PC-3 (cell line): ENCODE measurements at regions not wholly inside any gene's neighbourhood (a gene's known extent, or its start where the extent isn't known, plus 50 kb on each side); places are given as distances from the start of the nearest gene placed in this dataset.
A peak's percentile ranks its signal among the peaks of the same experiment; 100 is the strongest.

ENCODE experiments used
- ATAC-seq: fragments of 200-7000 bp; cut with Tn5 transposase; 2 replicates; pipeline ENCODE4 v1.9.1; 2020; ENCODE audit warnings: mild to moderate bottlenecking, moderate library complexity
- BruUV-seq: library from RNA; stranded (reverse); fragments of 400-500 nt; replicated peaks from 2 replicates; lab custom pipeline; 2021; lab: Mats Ljungman, UMichigan
- CTCF ChIA-PET: fragments of 300-600 bp; sonication (Branson Sonifier 250); formaldehyde crosslinking; loops from one replicate; lab custom pipeline; 2022; ENCODE audit warnings: antibody characterized with exemption; lab: Charles Lee
- POLR2A ChIA-PET: fragments of 300-600 bp; sonication (Branson Sonifier 250); formaldehyde crosslinking; loops from one replicate; lab custom pipeline; 2022; ENCODE audit warnings: antibody characterized with exemption; ENCODE audit not compliant: unreplicated experiment; lab: Charles Lee
- DNase-seq: peaks from one replicate; pipeline ENCODE4 v3.0.0-alpha.2; 2015
- H2AFZ ChIP-seq: fragments of 300-600 bp; sonication (generic); 2 replicates; pipeline ENCODE4 v1.6.0; 2016; ENCODE audit warnings: antibody characterized with exemption, low read length
- H3F3A ChIP-seq: fragments of 300-600 bp; sonication (generic); one replicate; pipeline ENCODE4 v1.6.0; 2017; ENCODE audit warnings: antibody characterized with exemption, low read length, control low read depth, mild to moderate bottlenecking; ENCODE audit not compliant: unreplicated experiment
- H3K27ac ChIP-seq: fragments of 300-600 bp; sonication (generic); 2 replicates; pipeline ENCODE4 v1.5.1; 2016; ENCODE audit warnings: mild to moderate bottlenecking, low read length
- H3K27me3 ChIP-seq: fragments of 300-600 bp; sonication (generic); 2 replicates; pipeline ENCODE4 v1.6.1; 2016; ENCODE audit warnings: low read length, mixed read lengths
- H3K36me3 ChIP-seq: fragments of 300-600 bp; sonication (generic); 2 replicates; pipeline ENCODE4 v1.6.1; 2016; ENCODE audit warnings: low read depth, mixed run types, low read length, mixed read lengths
- H3K4me1 ChIP-seq: fragments of 300-600 bp; sonication (generic); 2 replicates; pipeline ENCODE4 v1.5.1; 2016; ENCODE audit warnings: low read length; ENCODE audit not compliant: insufficient read depth
- H3K4me2 ChIP-seq: fragments of 300-600 bp; sonication (generic); 2 replicates; pipeline ENCODE4 v1.6.0; 2016; ENCODE audit warnings: low read length
- H3K4me3 ChIP-seq: fragments of 300-600 bp; sonication (generic); 2 replicates; pipeline ENCODE4 v1.5.1; 2016; ENCODE audit warnings: mild to moderate bottlenecking, low read length, mixed read lengths
- H3K79me2 ChIP-seq: fragments of 300-600 bp; sonication (generic); 2 replicates; pipeline ENCODE4 v1.6.1; 2017; ENCODE audit warnings: low read length, mixed read lengths
- H3K9ac ChIP-seq: fragments of 300-600 bp; sonication (generic); 2 replicates; pipeline ENCODE4 v1.6.0; 2016; ENCODE audit warnings: mild to moderate bottlenecking, low read length
- H3K9me2 ChIP-seq: fragments of 300-600 bp; sonication (generic); replicated peaks from 2 replicates; pipeline ENCODE4 v1.6.1; 2016; ENCODE audit warnings: mixed run types, low read length, mixed read lengths
- H3K9me3 ChIP-seq: fragments of 300-600 bp; sonication (generic); 2 replicates; pipeline ENCODE4 v1.6.1; 2016; ENCODE audit warnings: low read length, mixed read lengths
- H4K20me1 ChIP-seq: fragments of 300-600 bp; sonication (generic); 2 replicates; pipeline ENCODE4 v1.6.1; 2016; ENCODE audit warnings: low read length, mixed read lengths
- EZH2 ChIP-seq: fragments of 300-600 bp; sonication (generic); IDR thresholded peaks from one replicate; pipeline ENCODE4 v1.6.1; 2017; ENCODE audit warnings: antibody characterized with exemption, mild to moderate bottlenecking, low read length; ENCODE audit not compliant: unreplicated experiment
- EZH2phosphoT487 ChIP-seq: fragments of 300-600 bp; sonication (generic); IDR thresholded peaks from 2 replicates; pipeline ENCODE4 v1.6.1; 2018; ENCODE audit warnings: mild to moderate bottlenecking, antibody characterized with exemption, low read length, borderline replicate concordance
- intact Hi-C: fragments of 100-400 bp; cut with micrococcal nuclease; formaldehyde crosslinking; loops from 2 replicates; pipeline ENCODE4 v1.9.0; 2023
- TF ChIP-seq, protein P1 (sequence below): fragments of 300-600 bp; sonication (generic); conservative IDR thresholded peaks from 2 replicates; pipeline ENCODE4 v1.5.1; 2017; ENCODE audit warnings: antibody characterized with exemption, low read depth, mild to moderate bottlenecking, low read length

DNA sequence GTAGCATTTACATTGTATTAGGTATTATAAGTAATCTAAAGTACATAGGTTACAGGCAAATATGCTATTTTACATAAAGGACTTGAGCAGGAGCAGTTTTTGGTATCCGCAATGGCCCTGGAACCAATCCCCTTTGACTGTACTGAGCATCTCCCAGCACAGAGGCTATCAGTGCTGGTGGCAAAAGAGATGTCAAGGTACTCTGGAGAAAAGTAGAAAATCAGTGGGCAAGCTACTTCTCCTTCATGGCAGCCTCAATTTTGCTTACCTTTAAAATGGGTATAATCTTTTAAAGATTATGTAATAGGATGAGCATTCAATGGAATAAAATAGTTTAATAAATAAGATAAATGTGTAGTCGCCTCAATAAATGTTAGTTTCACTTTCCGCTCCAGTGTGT lies 56.7 kb upstream of the LMCD1 start:
- TF ChIP-seq, protein P1, sequence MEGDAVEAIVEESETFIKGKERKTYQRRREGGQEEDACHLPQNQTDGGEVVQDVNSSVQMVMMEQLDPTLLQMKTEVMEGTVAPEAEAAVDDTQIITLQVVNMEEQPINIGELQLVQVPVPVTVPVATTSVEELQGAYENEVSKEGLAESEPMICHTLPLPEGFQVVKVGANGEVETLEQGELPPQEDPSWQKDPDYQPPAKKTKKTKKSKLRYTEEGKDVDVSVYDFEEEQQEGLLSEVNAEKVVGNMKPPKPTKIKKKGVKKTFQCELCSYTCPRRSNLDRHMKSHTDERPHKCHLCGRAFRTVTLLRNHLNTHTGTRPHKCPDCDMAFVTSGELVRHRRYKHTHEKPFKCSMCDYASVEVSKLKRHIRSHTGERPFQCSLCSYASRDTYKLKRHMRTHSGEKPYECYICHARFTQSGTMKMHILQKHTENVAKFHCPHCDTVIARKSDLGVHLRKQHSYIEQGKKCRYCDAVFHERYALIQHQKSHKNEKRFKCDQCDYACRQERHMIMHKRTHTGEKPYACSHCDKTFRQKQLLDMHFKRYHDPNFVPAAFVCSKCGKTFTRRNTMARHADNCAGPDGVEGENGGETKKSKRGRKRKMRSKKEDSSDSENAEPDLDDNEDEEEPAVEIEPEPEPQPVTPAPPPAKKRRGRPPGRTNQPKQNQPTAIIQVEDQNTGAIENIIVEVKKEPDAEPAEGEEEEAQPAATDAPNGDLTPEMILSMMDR = no peak
- TF ChIP-seq EZH2phosphoT487 (no peak), EZH2 (no peak)
- H3K27me3 ChIP-seq = no peaks in the 10 kb centered on the region
- H3K9me3 ChIP-seq = no peaks in the 10 kb centered on the region
- DNase-seq (no peak), ATAC-seq (no peak)
- no peaks in the 10 kb centered on the region for H3K79me2 ChIP-seq
- intact Hi-C loops = loop anchor here (1.0 kb wide), 6 partner anchors 38 to 296 kb away; partner anchors contain the start of gene LMCD1
- POLR2A ChIA-PET = interaction anchor here (0.6 to 0.9 kb wide), 3 partner anchors 38 to 56 kb away, joined by 4 to 6 read pairs (median 5); partner anchors contain the start of gene LMCD1
- H3K9ac ChIP-seq = peak overlapping the region; percentile 37
- no peaks in the 10 kb centered on the region for H3F3A ChIP-seq
- CTCF ChIA-PET = interaction anchor here (0.5 to 1.2 kb wide), 5 partner anchors 27 to 328 kb away, joined by 3 to 8 read pairs (median 4); no protein-coding TSS in a partner anchor
- BruUV-seq = no TSS peak
- peak overlapping the region; percentile 86 for H3K27ac ChIP-seq
- H3K4me3 ChIP-seq = peak overlapping the region; percentile 10; the same call in 1 of the 2 replicates
- peaks cover 52% of the 10 kb centered on the region for H3K4me1 ChIP-seq
- no peaks in the 10 kb centered on the region for H4K20me1 ChIP-seq
- no peak overlapping the region for H2AFZ ChIP-seq
- H3K9me2 ChIP-seq = no peaks in the 10 kb centered on the region
- H3K36me3 ChIP-seq = no peaks in the 10 kb centered on the region
- H3K4me2 ChIP-seq = peak overlapping the region; percentile 68

DNA sequence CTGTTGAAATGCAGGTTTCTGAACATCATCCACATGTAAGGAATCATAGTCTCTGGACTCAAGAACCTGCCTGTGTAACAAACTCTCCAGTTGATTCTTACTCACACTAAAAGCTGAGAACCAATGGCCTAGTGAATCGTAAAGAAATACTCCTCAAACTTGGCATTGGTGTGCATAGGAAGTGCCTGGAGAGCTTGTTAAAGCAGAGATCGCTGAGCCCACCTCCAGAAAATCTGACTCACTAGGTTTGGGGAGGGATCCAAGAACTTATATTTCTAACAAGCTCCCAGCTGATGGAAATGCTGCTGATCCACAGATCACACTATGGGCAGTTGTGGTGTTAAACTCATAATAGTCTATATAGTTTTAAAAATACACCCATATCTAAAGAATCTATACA lies 55.8 kb upstream of the LMCD1 start:
- Histone ChIP-seq H3K79me2 (no peaks in the 10 kb centered on the region), H3K4me2 (peak overlapping the region; percentile 68), H3K9me3 (no peaks in the 10 kb centered on the region), H2AFZ (no peak overlapping the region), H3K4me3 (no peak overlapping the region), H3K9me2 (no peaks in the 10 kb centered on the region), H3F3A (no peaks in the 10 kb centered on the region), H3K4me1 (peaks cover 52% of the 10 kb centered on the region), H3K36me3 (no peaks in the 10 kb centered on the region), H4K20me1 (no peaks in the 10 kb centered on the region), H3K27ac (peak overlapping the region; percentile 86), H3K9ac (peak overlapping the region; percentile 37), H3K27me3 (no peaks in the 10 kb centered on the region)
- ATAC-seq (peak; percentile 50), DNase-seq (peak; percentile 96)
- TF ChIP-seq EZH2phosphoT487 = no peak
- TF ChIP-seq EZH2 = no peak
- TF ChIP-seq, protein P1 = no peak
- POLR2A ChIA-PET = interaction anchor here (0.6 to 1.1 kb wide), 3 partner anchors 49 to 60 kb away, joined by 3 to 13 read pairs (median 3); partner anchors contain the start of gene LMCD1
- no TSS peak for BruUV-seq
- intact Hi-C loops = no loop called here
- CTCF ChIA-PET = interaction anchor here (0.6 to 1.1 kb wide), 2 partner anchors 37 to 40 kb away, joined by 3 read pairs; no protein-coding TSS in a partner anchor

DNA sequence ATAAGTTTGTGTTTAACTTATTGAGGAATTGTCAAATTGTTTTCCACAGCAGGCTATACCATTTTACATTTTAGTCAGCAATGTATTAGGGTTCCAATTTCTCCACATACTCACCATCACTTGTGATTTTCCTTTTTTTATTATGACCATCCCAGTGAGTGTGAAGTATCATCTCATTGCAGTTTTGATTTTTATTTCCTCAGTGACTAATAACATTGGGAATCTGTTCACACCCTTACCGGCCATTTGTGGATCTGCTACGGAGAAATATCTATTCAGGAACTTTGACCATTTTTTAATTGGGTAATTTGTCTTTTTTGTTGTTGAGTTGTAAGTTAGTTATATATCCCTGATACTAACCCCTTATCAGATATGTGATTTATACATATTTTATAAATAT lies 54.8 kb upstream of the LMCD1 start:
- TF ChIP-seq EZH2 = no peak
- TF ChIP-seq EZH2phosphoT487 = no peak
- TF ChIP-seq, protein P1 = no peak
- Histone ChIP-seq H3K36me3 (no peaks in the 10 kb centered on the region), H3K9me3 (no peaks in the 10 kb centered on the region), H3K4me3 (no peak overlapping the region), H3K4me2 (no peak overlapping the region), H3K27me3 (no peaks in the 10 kb centered on the region), H3K9me2 (no peaks in the 10 kb centered on the region), H2AFZ (no peak overlapping the region), H3K79me2 (no peaks in the 10 kb centered on the region), H3K4me1 (peaks cover 52% of the 10 kb centered on the region), H3F3A (no peaks in the 10 kb centered on the region), H3K9ac (no peak overlapping the region), H3K27ac (no peak overlapping the region), H4K20me1 (no peaks in the 10 kb centered on the region)
- ChIA-PET CTCF (no interaction called here), POLR2A (no interaction called here)
- BruUV-seq = no TSS peak
- peak; percentile 20 for DNase-seq
- intact Hi-C loops = no loop called here
- ATAC-seq = no peak
